T-cell (primary cell): ENCODE measurements at regions not wholly inside any gene's neighbourhood (a gene's known extent, or its start where the extent isn't known, plus 50 kb on each side); places are given as distances from the start of the nearest gene placed in this dataset.

Experiments used
- ATAC-seq, 4 experiments: fragments of 200-7000 bp in 3 of 4; fragments of 150-1000 bp in 1 of 4; cut with Tn5 transposase; replicated peaks in 1 of 4; 1 replicate in 3 of 4; 2 replicates in 1 of 4; pipeline ENCODE4 v1.10.0; 2021; ENCODE audit warnings: moderate library complexity in 3 of 4, mild to moderate bottlenecking in 2 of 4, moderate number of reproducible peaks in 1 of 4
- CTCF ChIA-PET, 2 donors: fragments of 300-600 bp; sonication (Branson Sonifier 250); formaldehyde crosslinking; loops; one replicate each; lab custom pipeline; 2022; ENCODE audit warnings: antibody characterized with exemption in 2 of 2; lab: Charles Lee
- POLR2A ChIA-PET, 2 donors: fragments of 300-600 bp; sonication (Branson Sonifier 250); formaldehyde crosslinking; loops; one replicate each; lab custom pipeline; 2022; ENCODE audit warnings: antibody characterized with exemption in 2 of 2; lab: Charles Lee
- DNase-seq, 35 experiments: peaks; one replicate each; pipeline versions ENCODE4 v3.0.0 to v3.0.0-alpha.2; 2013 to 2023
- H3K27ac ChIP-seq: one replicate; pipeline ENCODE4 v1.5.1; 2013; ENCODE audit warnings: low read length
- H3K27me3 ChIP-seq, 2 experiments: replicated peaks in 1 of 2; 1 replicate in 1 of 2; 2 replicates in 1 of 2; pipeline versions ENCODE4 v1.6.1 to v1.7.0; 2013; ENCODE audit warnings: low read length in 1 of 2, mixed read lengths in 1 of 2; ENCODE audit not compliant: control insufficient read depth in 2 of 2, insufficient read depth in 2 of 2; ENCODE audit errors: extremely low read depth in 1 of 2
- H3K36me3 ChIP-seq, 2 donors: 1 replicate in 1 of 2; 2 replicates in 1 of 2; pipeline versions ENCODE4 v1.6.1 to v1.7.0; 2013; ENCODE audit warnings: low read length in 1 of 2; ENCODE audit not compliant: control insufficient read depth in 2 of 2, insufficient read depth in 1 of 2; ENCODE audit errors: extremely low read depth in 1 of 2
- H3K4me1 ChIP-seq, 2 experiments: 1 replicate in 1 of 2; 2 replicates in 1 of 2; pipeline versions ENCODE4 v1.6.1 to v1.7.0; 2013; ENCODE audit warnings: low read length in 2 of 2, mixed read lengths in 1 of 2; ENCODE audit not compliant: insufficient read depth in 2 of 2, control insufficient read depth in 1 of 2; ENCODE audit errors: extremely low read depth in 1 of 2
- H3K4me3 ChIP-seq, 2 donors: 1 replicate in 1 of 2; 2 replicates in 1 of 2; pipeline versions ENCODE4 v1.5.1 to v1.7.0; 2013; ENCODE audit warnings: mild to moderate bottlenecking in 2 of 2, low read length in 1 of 2, moderate library complexity in 1 of 2; ENCODE audit not compliant: control insufficient read depth in 1 of 2; ENCODE audit errors: extremely low read depth in 1 of 2
- H3K9me3 ChIP-seq: 2 replicates; pipeline ENCODE4 v1.7.0; 2013
- H3K27ac Mint-ChIP-seq, 2 donors: one replicate each; pipeline ENCODE4 v1.8.0; 2020 to 2021; ENCODE audit warnings: mild to moderate bottlenecking in 2 of 2, mixed read lengths in 2 of 2
- H3K27me3 Mint-ChIP-seq, 2 donors: one replicate each; pipeline ENCODE4 v1.8.0; 2021 to 2022; ENCODE audit warnings: mixed read lengths in 2 of 2
- H3K36me3 Mint-ChIP-seq: one replicate; pipeline ENCODE4 v1.8.0; 2021; ENCODE audit warnings: mixed read lengths
- H3K4me1 Mint-ChIP-seq, 3 donors: one replicate each; pipeline ENCODE4 v1.8.0; 2020 to 2022; ENCODE audit warnings: mixed read lengths in 3 of 3, mild to moderate bottlenecking in 1 of 3
- H3K4me3 Mint-ChIP-seq, 3 donors: one replicate each; pipeline ENCODE4 v1.8.0; 2020 to 2022; ENCODE audit warnings: mild to moderate bottlenecking in 3 of 3, mixed read lengths in 3 of 3, moderate library complexity in 3 of 3
- H3K9me3 Mint-ChIP-seq, 3 donors: one replicate each; pipeline ENCODE4 v1.8.0; 2020 to 2022; ENCODE audit warnings: mixed read lengths in 3 of 3
- WGBS: methylation state at CpG from one replicate; pipeline ENCODE4 v1.1.5; 2013; ENCODE audit warnings: missing lambda C conversion rate; ENCODE audit not compliant: insufficient coverage; 5-methylcytosine and 5-hydroxymethylcytosine counted together

DNA sequence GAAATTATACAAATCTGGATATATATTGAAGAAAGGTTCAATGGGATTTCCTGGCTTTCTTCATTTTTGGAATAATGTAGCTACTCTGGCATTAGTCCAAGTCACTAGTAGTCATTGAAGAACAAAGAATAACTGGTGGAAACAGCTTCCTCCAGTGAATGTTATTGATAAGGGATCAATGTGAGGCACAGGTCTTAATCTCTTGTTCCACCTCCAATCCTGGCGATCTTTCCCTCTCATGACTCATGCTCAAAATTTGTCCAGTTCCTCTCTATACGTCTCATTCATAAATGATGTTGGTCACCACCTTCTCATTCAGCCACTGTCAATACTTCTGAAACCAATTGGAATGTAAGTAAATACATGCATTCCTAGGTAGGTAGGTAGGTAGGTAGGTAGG is 185.0 kb upstream of the BMP2 start:
- Mint-ChIP-seq H3K9me3 (peaks cover 2 to 16% (median 4%) of the 10 kb centered on the region in 3 donors), H3K27ac (no peak overlapping the region), H3K36me3 (no peaks in the 10 kb centered on the region), H3K4me1 (no peaks in the 10 kb centered on the region), H3K4me3 (no peak overlapping the region), H3K27me3 (no peaks in the 10 kb centered on the region)
- ChIA-PET POLR2A (no interaction called here), CTCF (no interaction called here)
- Histone ChIP-seq H3K36me3 (no peaks in the 10 kb centered on the region), H3K4me3 (no peak overlapping the region), H3K27me3 (no peaks in the 10 kb centered on the region), H3K9me3 (no peaks in the 10 kb centered on the region), H3K27ac (no peak overlapping the region), H3K4me1 (no peaks in the 10 kb centered on the region)
- DNase-seq (no peak), ATAC-seq (no peak)
- WGBS = no CpG with 5 or more reads among the region's 2 CpGs

DNA sequence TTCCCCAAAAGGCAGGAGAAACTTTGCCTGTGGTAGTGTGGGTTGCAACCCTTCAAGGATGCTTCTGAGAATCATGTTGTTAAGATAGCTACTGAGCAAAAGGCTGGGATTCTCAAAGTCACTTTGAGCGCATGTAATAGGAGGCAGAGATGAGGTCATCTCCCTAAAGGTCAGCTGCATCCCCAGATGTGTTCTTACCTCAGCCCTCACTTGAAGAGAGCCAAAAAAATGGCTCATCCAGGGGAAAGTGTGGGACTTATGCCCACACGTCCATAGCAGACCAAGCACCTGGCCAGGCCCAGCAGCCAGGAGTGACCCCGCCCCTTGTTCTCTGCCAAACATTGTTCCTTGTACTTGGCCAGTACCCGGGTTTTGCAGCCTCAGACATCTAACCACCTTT is 187.0 kb upstream of the BMP2 start:
- Mint-ChIP-seq H3K36me3 (no peaks in the 10 kb centered on the region), H3K27ac (no peak overlapping the region), H3K27me3 (no peaks in the 10 kb centered on the region), H3K4me3 (no peak overlapping the region), H3K4me1 (no peaks in the 10 kb centered on the region), H3K9me3 (peaks cover 0 to 19% (median 4%) of the 10 kb centered on the region in 3 donors)
- Histone ChIP-seq H3K27ac (no peak overlapping the region), H3K36me3 (no peaks in the 10 kb centered on the region), H3K27me3 (no peaks in the 10 kb centered on the region), H3K4me3 (no peak overlapping the region), H3K9me3 (no peaks in the 10 kb centered on the region), H3K4me1 (no peaks in the 10 kb centered on the region)
- POLR2A ChIA-PET = no interaction called here
- ATAC-seq (no peak), DNase-seq (no peak)
- CTCF ChIA-PET = no interaction called here
- WGBS = 67% methylated on average over 4 of the region's 4 CpGs

DNA sequence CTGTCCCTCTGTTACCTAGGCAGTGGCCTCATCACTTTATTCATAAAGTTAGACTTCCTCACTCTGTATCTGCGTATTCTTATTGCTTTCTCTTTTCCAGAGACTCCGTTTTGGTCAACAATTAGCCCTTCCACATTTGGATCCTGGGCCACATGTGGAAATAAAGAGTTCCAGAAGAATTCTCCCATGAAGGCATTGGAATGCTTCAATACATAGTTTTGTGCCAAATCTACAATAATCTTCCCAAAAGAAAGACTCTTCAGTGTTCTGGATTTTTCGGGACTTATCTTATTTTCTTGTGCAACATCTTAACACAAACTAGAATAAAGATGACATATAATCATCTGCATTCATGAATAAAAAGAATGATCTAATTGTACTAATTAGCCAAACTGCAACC is 187.7 kb upstream of the BMP2 start:
- H3K36me3 ChIP-seq = no peaks in the 10 kb centered on the region
- Mint-ChIP-seq H3K4me1 (no peaks in the 10 kb centered on the region), H3K36me3 (no peaks in the 10 kb centered on the region), H3K9me3 (peaks cover 0 to 19% (median 4%) of the 10 kb centered on the region in 3 donors), H3K27me3 (no peaks in the 10 kb centered on the region), H3K27ac (no peak overlapping the region), H3K4me3 (no peak overlapping the region)
- ChIA-PET POLR2A (no interaction called here), CTCF (no interaction called here)
- no peaks in the 10 kb centered on the region for H3K27me3 ChIP-seq
- no peak for DNase-seq
- WGBS = no CpG with 5 or more reads among the region's 3 CpGs
- H3K4me1 ChIP-seq = no peaks in the 10 kb centered on the region
- no peak for ATAC-seq
- no peak overlapping the region for H3K27ac ChIP-seq
- no peaks in the 10 kb centered on the region for H3K9me3 ChIP-seq
- no peak overlapping the region for H3K4me3 ChIP-seq

DNA sequence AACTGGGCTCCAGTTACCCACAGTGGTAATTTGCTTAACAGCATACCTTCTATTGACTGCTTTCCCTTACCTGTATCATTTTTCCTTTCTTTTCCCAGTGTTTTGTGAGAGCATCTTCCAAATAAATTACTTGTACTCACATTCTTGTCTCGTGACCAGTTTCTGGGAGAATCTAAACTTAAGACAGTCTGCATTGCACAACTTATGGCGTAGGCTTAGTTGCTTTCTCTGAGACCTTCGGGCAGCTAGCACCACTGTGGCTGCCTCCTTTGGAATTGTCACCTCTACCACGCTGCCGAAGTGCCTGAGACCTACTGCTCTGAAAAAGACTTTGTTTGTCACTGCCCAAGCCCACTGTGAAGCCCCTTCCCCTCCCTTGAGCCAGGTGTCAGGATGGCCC is 188.1 kb upstream of the BMP2 start:
- no peaks in the 10 kb centered on the region for H3K36me3 ChIP-seq
- peaks cover 0 to 22% (median 4%) of the 10 kb centered on the region in 3 donors for H3K9me3 Mint-ChIP-seq
- H3K4me3 ChIP-seq = no peak overlapping the region
- H3K4me3 Mint-ChIP-seq = no peak overlapping the region
- CTCF ChIA-PET = no interaction called here
- no peaks in the 10 kb centered on the region for H3K4me1 Mint-ChIP-seq
- POLR2A ChIA-PET = no interaction called here
- H3K27ac ChIP-seq = no peak overlapping the region
- H3K9me3 ChIP-seq = no peaks in the 10 kb centered on the region
- H3K4me1 ChIP-seq = no peaks in the 10 kb centered on the region
- H3K27me3 ChIP-seq = no peaks in the 10 kb centered on the region
- 67% methylated on average over 5 of the region's 5 CpGs for WGBS
- ATAC-seq (no peak), DNase-seq (no peak)
- H3K27ac Mint-ChIP-seq = no peak overlapping the region
- no peaks in the 10 kb centered on the region for H3K27me3 Mint-ChIP-seq
- H3K36me3 Mint-ChIP-seq = no peaks in the 10 kb centered on the region

DNA sequence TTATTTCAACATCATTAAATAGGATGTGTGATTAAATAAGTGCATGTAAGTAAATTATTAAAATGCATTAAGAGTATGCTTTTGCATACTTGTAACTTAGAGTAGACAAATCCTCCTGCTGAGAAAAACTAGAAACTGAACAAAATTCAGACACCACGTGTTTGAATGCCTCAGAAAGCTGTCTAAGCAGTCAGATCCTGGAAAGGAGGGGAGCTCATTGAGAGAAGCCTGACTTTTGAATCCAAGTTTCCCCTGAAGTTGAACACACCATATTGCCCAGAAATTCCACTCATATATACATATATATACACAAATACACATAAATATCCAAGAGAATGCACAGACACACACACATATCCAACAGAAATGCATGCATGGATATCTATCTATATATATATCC is 190.0 kb upstream of the BMP2 start:
- H3K27ac Mint-ChIP-seq = no peak overlapping the region
- Histone ChIP-seq H3K27ac (no peak overlapping the region), H3K4me3 (no peak overlapping the region), H3K9me3 (no peaks in the 10 kb centered on the region), H3K4me1 (no peaks in the 10 kb centered on the region), H3K36me3 (no peaks in the 10 kb centered on the region), H3K27me3 (no peaks in the 10 kb centered on the region)
- POLR2A ChIA-PET = no interaction called here
- H3K9me3 Mint-ChIP-seq = peaks cover 0 to 31% (median 4%) of the 10 kb centered on the region in 3 donors
- WGBS = 40% methylated on average over 1 of the region's 1 CpG
- H3K36me3 Mint-ChIP-seq = no peaks in the 10 kb centered on the region
- no peak for DNase-seq
- ATAC-seq = no peak
- CTCF ChIA-PET = no interaction called here
- H3K4me1 Mint-ChIP-seq = no peaks in the 10 kb centered on the region
- no peak overlapping the region for H3K4me3 Mint-ChIP-seq
- H3K27me3 Mint-ChIP-seq = no peaks in the 10 kb centered on the region

DNA sequence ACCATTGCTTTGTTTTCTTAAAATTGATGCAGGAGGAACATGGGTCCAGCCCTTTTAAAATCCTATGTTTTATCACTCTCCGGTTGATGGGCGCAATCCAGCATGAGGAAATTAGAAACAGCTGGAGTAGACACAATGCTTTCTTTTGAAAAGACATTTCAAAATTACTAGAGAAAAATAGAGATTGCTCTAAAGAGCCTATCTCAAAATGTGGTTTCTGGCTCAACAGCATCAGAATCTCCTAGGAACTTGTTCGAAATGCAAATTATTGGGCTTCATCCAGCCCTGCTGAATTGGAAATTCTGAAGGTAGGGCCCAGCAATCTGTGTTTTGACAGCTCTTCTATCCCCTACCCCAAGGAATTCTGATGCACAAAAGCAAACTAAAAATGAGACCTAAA is 190.8 kb upstream of the BMP2 start:
- POLR2A ChIA-PET = no interaction called here
- CTCF ChIA-PET = no interaction called here

DNA sequence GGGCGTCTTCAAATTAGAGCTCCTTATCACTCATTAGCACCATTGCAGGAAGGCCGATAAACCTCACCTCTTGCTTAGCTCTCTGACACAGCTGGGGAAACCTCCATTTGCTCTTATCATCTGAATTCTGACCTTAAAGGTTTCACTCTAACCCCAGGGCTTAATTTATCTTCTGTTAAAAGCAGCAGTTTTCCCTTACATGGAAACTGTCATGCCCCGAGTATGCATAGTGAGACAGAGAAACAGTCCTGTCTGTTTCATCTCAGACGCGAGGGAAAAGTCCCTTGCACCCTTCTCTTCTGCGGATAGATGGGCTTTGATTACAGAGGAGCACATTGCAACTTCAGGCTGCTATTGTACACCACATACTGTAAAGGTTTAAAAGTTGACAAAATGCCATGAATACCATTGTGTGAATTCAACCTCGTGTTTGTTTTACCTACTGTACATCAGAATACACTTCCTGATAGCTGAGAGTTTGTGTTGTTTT is 191.5 kb upstream of the BMP2 start:
- ChIA-PET POLR2A (no interaction called here), CTCF (no interaction called here)
- Mint-ChIP-seq H3K9me3 (peaks cover 0 to 24% (median 4%) of the 10 kb centered on the region in 3 donors), H3K27me3 (no peaks in the 10 kb centered on the region), H3K36me3 (no peaks in the 10 kb centered on the region), H3K27ac (no peak overlapping the region), H3K4me1 (no peaks in the 10 kb centered on the region), H3K4me3 (no peak overlapping the region)
- H3K27me3 ChIP-seq = no peaks in the 10 kb centered on the region
- DNase-seq = no peak
- no peak overlapping the region for H3K27ac ChIP-seq
- H3K4me1 ChIP-seq = no peaks in the 10 kb centered on the region
- no peak for ATAC-seq
- no peaks in the 10 kb centered on the region for H3K9me3 ChIP-seq
- no peak overlapping the region for H3K4me3 ChIP-seq
- H3K36me3 ChIP-seq = no peaks in the 10 kb centered on the region
- 78% methylated on average over 4 of the region's 7 CpGs for WGBS

More for the DNA sequence above, 190.8 kb upstream of the BMP2 start:
- Histone ChIP-seq H3K27ac (no peak overlapping the region), H3K27me3 (no peaks in the 10 kb centered on the region), H3K9me3 (no peaks in the 10 kb centered on the region), H3K36me3 (no peaks in the 10 kb centered on the region), H3K4me1 (no peaks in the 10 kb centered on the region), H3K4me3 (no peak overlapping the region)
- Mint-ChIP-seq H3K36me3 (no peaks in the 10 kb centered on the region), H3K4me3 (no peak overlapping the region), H3K27ac (no peak overlapping the region), H3K4me1 (no peaks in the 10 kb centered on the region), H3K9me3 (peaks cover 0 to 27% (median 4%) of the 10 kb centered on the region in 3 donors), H3K27me3 (no peaks in the 10 kb centered on the region)
- 67% methylated on average over 1 of the region's 3 CpGs for WGBS
- DNase-seq (no peak), ATAC-seq (no peak)
